Cerebellar cortex (tissue), 1 donor: ENCODE measurements at regions not wholly inside any gene's neighbourhood (a gene's known extent, or its start where the extent isn't known, plus 50 kb on each side); places are given as distances from the start of the nearest gene placed in this dataset.
A peak's percentile ranks its signal among the peaks of the same experiment; 100 is the strongest.

Experiments used
- DNase-seq: peaks from one replicate; pipeline ENCODE4 v3.0.0-alpha.2; 2015; ENCODE audit warnings: low spot score

GRCh38 chr3:22593638-22594037 is 609.5 kb upstream of the UBE2E2 start:
- no peak for DNase-seq

- DNase-seq = no peak
Observed at GRCh38 chr3:22594990-22595389, 608.1 kb upstream of the UBE2E2 start.

- DNase-seq = no peak
Observed at GRCh38 chr3:22606461-22606860, 596.7 kb upstream of the UBE2E2 start.

GRCh38 chr3:22606938-22607337 is 596.2 kb upstream of the UBE2E2 start:
- no peak for DNase-seq

- DNase-seq = no peak
Observed at GRCh38 chr3:22608093-22608492, 595.0 kb upstream of the UBE2E2 start.

- DNase-seq = no peak
Observed at GRCh38 chr3:22608721-22609120, 594.4 kb upstream of the UBE2E2 start.

GRCh38 chr3:22609139-22609538 is 594.0 kb upstream of the UBE2E2 start:
- no peak for DNase-seq

GRCh38 chr3:22612927-22613326 is 590.2 kb upstream of the UBE2E2 start:
- DNase-seq = no peak

- DNase-seq = no peak
Observed at GRCh38 chr3:22615790-22616189, 587.3 kb upstream of the UBE2E2 start.

GRCh38 chr3:22617372-22617771 is 585.8 kb upstream of the UBE2E2 start:
- DNase-seq = no peak

GRCh38 chr3:22620498-22620897 is 582.6 kb upstream of the UBE2E2 start:
- no peak for DNase-seq

GRCh38 chr3:22621205-22621809 is 581.8 kb upstream of the UBE2E2 start:
- DNase-seq = no peak

- no peak for DNase-seq
Observed at GRCh38 chr3:22627993-22628499, 575.1 kb upstream of the UBE2E2 start.

GRCh38 chr3:22632536-22632935 is 570.6 kb upstream of the UBE2E2 start:
- DNase-seq = peak; percentile 65

GRCh38 chr3:22634433-22634832 is 568.7 kb upstream of the UBE2E2 start:
- DNase-seq = no peak

- DNase-seq = no peak
Observed at GRCh38 chr3:22659651-22660475, 543.3 kb upstream of the UBE2E2 start.

GRCh38 chr3:22660606-22661005 is 542.5 kb upstream of the UBE2E2 start:
- no peak for DNase-seq

GRCh38 chr3:22661121-22661700 is 541.9 kb upstream of the UBE2E2 start:
- no peak for DNase-seq

GRCh38 chr3:22665528-22665927 is 537.6 kb upstream of the UBE2E2 start:
- DNase-seq = no peak

- no peak for DNase-seq
Observed at GRCh38 chr3:22666736-22667135, 536.4 kb upstream of the UBE2E2 start.

- no peak for DNase-seq
Observed at GRCh38 chr3:22671848-22672247, 531.3 kb upstream of the UBE2E2 start.

GRCh38 chr3:22684739-22685138 is 518.4 kb upstream of the UBE2E2 start:
- no peak for DNase-seq

GRCh38 chr3:22685597-22685996 is 517.5 kb upstream of the UBE2E2 start:
- no peak for DNase-seq
